ENCODE measurements at regions not wholly inside any gene's neighbourhood (a gene's known extent, or its start where the extent isn't known, plus 50 kb on each side); places are given as distances from the start of the nearest gene placed in this dataset.
"Not testable (repeated sequence)": the region's sequence is repeated elsewhere in the genome, so short reads cannot be mapped to it uniquely, and the experiment has no call there.

DNA sequence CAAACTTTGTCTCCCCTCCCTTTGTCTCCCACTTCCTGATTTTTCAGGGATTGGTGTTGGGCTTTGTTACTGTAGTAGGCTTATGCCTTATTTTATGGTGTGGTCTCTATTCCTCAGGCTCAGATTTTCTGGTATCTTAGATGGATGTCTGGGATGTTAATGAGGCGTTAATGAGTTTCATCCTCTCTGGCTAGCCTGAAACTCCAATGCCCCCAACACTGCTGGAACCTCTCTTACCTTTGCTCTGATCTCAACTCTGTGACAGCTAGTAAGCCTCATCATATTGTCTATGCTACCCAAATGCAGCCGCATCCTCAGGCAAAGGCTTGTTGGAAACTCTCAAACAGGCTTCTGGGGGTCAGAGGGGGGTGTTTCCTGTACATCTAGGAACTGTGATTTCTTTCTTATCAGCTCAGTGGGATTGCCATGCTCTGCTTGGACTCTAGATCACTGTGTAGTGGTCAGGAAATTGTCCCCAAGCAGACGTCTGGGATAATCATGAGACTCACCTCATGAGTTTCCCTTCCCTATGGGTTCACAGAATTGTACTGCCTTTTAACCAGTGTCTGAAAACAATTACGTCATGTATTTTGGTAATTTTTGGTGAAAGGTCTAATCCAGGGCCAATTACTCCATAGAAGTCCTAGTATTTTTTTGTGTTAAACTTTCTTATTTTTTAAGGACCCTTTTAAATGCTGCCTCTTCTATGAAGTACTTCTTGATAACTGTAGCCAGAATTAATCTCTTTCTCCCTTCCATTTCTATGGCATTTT is 88.8 kb upstream of the TRPC7 start:
- no peak for DNase-seq

DNA sequence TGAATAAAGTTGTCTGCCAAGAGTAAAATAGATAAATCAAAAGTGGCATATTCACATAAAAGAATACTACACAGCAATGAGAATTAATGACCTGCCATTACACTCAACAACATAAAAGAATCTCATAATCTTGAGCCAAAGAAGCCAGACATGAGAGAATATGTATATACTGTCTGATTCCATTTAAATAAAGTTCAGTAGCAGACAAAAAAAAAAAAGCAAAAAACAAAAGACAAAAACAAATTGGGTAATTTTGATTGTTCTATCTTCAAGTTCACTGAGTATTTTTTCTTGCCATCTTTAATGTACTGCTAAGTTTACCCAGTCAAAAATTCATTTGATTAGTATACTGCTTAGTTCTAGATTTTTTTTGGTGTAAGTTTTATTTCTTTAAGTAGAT is 87.9 kb upstream of the TRPC7 start:
- DNase-seq: no peak

DNA sequence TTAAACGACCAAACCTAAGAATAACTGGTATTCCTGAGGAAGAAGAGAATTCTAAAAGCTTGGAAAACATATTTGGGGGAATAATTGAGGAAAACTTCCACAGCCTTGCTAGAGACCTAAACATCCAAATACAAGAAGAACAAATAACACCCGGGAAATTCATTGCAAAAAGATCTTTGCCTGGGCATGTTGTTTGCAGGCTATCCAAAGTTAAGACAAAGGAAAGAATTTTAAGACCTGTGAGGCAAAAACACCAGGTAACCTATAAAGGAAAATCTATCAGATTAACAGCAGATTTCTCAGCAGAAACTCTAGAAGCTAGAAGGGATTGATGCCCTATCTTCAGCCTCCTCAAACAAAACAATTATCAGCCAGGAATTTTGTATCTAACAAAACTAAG is 82.2 kb upstream of the TRPC7 start:
- not testable (repeated sequence) for DNase-seq

DNA sequence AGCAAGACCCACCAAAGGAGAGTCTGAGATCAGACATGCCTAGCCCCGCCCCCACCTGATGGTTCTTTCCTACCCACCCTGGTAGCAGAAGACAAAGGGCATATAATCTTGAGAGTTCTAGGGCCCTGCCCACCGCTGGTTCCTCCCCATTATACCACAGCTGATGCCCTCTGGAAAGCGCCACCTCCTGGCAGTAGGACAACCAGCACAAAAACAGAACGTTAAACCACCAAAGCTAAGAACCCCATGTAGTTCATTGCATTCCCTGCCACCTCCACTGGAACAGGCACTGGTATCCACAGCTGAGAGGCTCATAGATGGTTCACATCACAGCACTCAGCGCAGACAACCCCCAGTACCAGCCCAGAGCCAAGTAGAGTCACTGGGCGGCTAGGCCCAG is 81.2 kb upstream of the TRPC7 start:
- no peak for DNase-seq

DNA sequence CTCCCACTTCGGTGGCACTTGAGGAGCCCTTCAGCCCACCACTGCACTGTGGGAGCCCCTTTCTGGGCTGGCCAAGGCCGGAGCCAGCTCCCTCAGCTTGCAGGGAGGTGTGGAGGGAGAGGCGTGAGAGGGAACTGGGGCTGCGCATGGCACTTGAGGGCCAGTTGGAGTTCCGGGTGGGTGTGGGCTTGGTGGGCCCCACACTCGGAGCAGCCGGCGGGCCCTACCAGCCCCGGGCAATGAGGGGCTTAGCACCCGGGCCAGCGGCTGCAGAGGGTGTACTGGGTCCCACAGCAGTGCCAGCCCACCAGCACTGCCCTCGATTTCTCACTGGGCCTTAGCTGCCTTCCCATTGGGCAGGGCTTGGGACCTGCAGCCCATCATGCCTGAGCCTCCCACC is 78.8 kb upstream of the TRPC7 start:
- DNase-seq: not testable (repeated sequence)

DNA sequence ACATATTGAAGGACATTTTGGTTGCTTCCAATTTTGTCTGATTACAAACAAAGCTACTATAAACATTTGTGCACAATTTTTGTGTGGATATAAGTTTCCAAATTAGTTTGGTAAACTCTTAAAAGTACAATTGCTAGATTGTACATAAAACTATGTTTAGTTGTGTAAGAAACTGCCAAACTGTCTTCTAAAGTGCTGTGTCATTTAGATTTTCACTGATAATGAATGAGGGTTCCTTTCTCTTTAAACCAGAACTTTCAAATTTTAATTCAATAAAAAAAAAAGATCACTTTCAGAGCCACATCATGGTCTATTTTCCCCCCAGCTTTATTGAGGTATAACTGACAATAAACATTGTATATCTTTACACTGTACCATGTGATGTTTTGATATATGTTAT is 74.0 kb upstream of the TRPC7 start:
- DNase-seq: no peak

DNA sequence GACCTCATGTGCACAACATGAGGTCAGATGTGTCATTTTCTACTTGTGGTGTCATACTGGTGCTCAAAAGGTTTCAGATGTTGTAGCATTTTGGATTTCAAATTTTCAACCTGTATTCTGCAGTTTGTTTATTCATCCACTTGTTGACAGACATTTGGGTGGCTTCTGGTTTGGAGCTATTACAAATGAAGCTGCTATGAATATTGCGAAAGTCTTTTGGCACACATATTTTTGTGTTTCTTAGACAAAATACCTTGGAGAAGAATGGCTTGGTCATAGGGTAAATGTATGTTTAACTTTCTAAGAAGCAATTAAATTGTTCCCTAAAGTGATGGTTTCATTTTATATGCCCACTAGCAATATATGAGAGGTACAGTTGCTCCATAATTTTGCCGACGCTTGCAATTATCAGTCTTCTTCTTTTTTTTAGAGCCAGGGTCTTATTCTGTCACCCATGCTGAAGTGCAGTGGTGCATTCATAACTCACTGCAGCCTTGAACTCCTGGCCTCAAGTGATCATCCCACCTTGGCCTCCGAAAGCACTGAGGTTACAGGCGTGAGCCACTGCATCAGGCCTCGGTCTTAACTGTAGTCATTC is 70.7 kb upstream of the TRPC7 start:
- no peak for DNase-seq

DNA sequence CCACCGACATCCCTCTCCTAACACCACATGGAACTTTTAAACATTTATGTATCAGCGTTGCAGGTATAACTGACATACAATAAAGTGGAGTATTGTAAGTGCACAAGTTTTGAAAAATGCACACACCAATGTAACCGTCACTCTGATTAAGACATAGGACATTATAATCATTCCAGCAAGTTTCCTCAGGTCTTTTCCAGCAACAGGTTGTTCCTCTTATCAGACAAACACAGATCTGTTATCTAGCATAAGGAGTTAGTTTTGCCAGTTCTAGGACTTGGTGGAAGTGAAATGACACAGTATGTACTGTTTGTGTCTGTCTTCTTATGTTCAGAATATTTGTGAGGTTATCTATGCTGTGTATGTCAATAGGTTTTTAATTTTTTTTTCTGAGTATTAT is 69.5 kb upstream of the TRPC7 start:
- DNase-seq: no peak

DNA sequence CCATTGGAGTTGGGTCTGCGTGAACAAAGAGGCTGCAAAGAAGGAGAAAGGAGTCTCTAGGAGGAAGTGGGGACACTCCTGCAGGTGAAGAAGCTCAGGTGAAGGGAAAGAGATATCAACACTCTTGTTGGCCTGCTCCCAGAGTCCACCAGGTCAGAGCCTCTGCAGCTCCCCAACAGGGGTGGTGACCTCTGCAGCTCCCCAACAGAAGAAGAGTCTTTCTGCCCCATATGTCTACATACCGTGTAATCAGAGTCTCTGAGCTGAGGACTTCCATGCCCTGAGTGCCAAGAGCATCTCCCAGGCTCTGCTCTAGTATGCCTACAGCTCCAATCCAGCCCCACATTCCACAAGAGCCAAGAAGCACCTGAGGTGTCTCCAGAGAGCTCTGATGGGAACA is 67.4 kb upstream of the TRPC7 start:
- DNase-seq: no peak

DNA sequence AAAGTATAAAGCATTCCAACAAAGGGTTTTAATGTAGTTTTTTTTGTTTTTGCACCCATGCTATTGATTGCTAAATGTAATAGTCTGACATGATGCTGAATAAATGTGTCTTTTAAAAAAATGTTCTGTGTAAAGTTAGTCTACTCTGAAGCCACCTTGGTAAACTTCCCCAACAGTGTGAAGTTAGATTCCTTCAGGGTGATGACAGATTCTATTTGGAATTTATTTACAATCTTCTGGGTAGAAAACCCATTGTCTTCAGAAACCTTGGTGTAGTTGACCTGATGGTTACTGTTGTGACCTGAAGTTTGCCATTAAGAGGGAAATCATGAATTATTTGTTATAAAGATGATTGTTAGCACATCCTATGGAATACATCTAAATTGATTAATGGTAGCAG is 64.7 kb upstream of the TRPC7 start:
- no peak for DNase-seq

DNA sequence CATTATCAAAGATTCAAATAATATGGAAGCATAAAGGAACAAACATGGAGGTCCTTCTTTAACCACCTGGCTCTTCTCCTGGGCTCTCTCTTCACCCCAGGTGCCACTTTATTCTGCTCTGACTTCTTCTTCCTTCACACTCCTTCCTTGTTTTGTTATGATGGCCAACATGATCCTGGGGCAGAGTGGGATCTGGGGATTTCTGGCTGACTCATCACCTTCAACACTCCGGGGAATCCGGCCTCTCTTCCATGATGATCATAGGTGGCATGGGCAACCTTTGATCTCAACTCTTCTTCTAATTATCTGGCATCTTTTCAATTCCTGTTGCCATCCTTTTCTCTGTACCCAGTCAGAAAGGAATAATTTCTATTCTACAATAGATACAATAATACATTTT is 62.1 kb upstream of the TRPC7 start:
- no peak for DNase-seq

DNA sequence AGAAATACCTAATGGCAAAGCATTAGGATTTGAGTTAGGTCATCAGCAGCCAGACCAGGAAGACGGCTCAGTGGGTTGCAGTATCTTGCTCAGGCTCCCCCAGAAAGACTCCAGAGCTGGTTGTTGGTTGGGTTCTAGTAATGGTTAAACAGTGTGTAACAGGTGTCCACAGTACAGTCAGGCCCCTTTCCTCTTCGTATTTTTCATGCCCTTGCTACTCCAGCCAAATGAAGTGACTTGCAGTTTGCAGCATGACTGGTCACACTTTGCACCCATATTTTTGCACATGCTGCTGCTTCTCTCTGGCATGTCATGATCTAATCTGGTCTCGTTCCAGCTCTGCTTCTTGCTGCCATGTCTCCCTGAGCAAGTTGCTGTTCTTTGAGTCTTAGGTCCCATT is 60.6 kb upstream of the TRPC7 start:
- DNase-seq: no peak

DNA sequence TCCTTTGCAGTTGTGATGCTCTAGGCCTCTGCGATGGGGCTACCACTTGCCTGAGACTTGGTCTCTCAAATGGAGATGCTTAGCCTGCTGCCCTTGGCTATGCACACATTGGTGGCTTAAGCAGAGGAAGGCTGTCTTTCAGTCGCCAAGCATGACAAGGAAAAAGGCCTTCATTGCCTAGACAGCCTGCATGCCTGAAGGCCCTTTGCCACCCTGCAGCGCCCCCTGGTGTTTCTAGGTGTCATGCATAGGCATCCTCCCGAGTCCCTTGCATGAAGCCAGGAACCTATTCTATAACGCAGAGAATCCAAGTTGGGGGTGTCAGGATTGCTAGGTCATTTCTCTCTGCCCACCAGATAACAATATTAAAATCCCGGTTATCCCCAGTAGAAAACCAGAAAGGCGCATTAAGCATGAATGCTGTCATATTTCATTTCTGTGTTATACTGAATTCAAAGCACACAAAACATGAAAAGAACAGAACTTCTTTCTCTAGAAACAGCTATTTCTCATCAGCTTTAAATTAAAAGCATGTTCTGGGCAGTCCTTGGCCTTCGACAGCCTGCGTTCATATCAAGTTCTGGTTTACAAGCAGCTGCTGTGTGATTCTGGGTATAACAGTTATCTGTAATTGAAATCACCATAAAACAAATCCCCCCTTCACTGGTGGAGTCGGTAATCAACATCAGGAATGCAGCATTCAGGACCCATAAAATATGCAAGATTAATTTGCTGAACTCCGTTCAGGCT is 59.7 kb upstream of the TRPC7 start:
- no peak for DNase-seq

DNA sequence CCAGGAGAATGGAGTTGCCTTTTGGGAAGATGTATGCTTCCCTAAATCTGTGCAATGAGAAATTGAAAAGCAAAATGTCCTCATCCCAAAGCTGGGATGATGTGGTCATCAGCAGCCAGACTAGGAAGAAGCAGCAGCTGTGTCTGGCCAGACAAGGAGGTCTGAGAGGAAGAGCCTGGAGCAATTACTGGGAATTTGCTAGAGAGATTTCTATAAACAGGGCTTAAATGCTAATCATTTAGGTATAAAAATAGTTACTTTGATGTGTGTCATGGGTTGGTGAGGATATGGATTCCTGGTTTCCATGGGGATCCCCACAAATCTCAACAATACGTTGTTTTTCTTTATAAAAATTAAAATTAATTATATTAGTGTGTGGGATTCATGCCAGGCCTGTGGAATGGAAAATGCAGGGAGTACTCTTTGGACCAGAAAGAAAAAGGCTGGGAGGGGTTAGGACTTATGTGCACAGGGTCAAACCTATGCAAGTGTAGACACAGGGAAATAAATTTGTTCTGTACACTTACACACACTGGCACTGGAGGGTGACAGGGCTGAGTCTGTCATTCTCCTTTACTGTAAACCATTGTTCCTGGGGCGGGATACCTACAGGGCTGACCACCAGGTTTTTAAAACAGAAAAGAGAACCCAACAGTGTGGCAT is 58.7 kb upstream of the TRPC7 start:
- no peak for DNase-seq

DNA sequence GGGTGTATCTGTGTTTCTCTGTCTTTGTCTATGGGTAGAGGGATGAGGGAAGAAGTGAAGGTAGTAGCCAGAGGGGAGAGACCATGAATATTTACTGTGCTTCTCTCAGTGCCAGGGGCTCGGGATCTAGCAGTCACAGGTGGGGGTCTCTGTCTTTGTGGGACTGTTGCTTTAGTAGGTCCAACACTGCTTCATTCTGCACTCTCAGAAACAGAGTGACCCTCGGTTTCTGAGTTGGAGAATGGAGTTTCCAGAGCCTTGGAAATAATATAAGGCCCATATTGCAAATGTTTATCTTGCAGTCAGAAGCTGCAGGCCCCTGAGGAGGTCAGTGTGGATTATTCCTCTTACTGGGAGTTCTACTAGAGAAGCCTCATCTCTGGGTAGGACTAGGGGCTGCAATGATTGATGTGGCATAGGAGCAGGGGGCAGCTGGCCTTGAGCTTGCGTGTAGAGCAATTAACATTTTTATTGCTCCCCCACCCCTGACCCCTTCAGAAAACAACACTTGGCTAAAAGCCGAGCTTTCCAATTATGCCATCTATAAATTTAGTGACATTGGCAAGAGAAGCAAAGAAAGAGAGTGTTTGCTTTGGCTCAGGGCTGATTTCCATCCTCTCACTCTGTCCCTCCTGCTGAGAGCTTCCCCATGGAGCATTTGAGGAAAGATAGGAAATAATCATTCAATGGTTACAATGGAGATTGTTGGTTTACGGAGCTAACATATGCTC is 55.0 kb upstream of the TRPC7 start:
- DNase-seq: no peak

DNA sequence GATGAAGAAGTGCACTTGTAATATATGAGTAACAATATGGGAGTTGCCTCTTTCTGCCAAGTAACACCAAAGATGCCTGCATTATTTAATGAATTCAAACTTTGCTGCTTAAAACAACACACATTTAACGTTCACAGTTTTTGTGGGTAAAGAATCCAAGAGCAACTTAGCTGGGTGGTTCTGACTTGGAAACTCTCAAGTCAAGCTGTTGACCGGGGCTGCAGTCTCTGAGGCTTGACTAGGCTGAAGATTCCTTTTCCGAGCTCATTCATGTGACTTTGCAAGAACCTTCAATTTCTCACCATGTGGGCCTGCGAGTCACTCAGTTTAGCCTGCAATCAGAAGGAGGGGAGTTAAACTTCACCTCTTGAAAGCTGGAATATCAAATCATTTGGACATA is 53.0 kb upstream of the TRPC7 start:
- no peak for DNase-seq
